AG04450 (cell line): ENCODE measurements at regions not wholly inside any gene's neighbourhood (a gene's known extent, or its start where the extent isn't known, plus 50 kb on each side); places are given as distances from the start of the nearest gene placed in this dataset.

Experiments
- CTCF ChIA-PET: fragments of 300-600, 350-600 bp; formaldehyde crosslinking; extraction: SDS; loops from one replicate; lab custom pipeline; 2022; ENCODE audit warnings: antibody characterized with exemption, inconsistent platforms; lab: Charles Lee
- POLR2A ChIA-PET: fragments of 350-600 bp; formaldehyde crosslinking; extraction: SDS; loops from one replicate; lab custom pipeline; 2021; ENCODE audit warnings: antibody characterized with exemption, inconsistent platforms; lab: Yijun Ruan, JAX
- DNase-seq: peaks from one replicate; pipeline ENCODE4 v3.0.0-alpha.2; 2011; ENCODE audit warnings: low read depth, low spot score
- H3K27ac ChIP-seq: one replicate; pipeline ENCODE4 v1.5.1; 2012; ENCODE audit warnings: low read depth, low read length, control low read depth
- H3K27me3 ChIP-seq: one replicate; pipeline ENCODE4 v1.6.0; 2012; ENCODE audit warnings: low read length; ENCODE audit not compliant: control insufficient read depth, insufficient read depth
- H3K4me3 ChIP-seq: 2 replicates; pipeline ENCODE4 v1.5.1; 2011; ENCODE audit warnings: mild to moderate bottlenecking, low read depth, low read length, control low read depth
- H3K9me3 ChIP-seq: 2 replicates; pipeline ENCODE4 v1.5.1; 2012; ENCODE audit warnings: low read length; ENCODE audit not compliant: control insufficient read depth, insufficient read depth
- TF ChIP-seq, protein P1 (sequence below): IDR thresholded peaks from 2 replicates; pipeline ENCODE4 v1.5.1; 2011; ENCODE audit warnings: low read depth, low read length, control low read depth, inconsistent platforms

DNA sequence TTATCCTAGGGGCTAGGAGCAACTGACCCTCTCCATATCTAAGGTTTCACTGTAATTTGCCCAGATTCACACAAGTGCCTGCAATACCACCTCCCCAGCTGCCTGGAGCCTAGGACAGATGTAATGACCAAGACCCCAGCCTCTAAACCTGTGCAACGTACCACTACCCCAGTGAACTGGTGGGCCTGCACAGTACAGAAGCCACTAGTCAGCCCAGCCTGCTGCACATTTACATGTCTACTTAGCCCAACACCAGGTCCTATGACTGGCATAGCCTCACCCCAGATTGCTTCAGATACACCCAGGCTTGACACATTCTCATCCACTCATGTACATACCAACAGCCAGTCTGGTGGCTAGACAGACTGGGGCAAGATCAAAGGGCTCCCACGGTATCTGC, 1336.6 kb downstream of the BRINP3 start:
- H3K9me3 ChIP-seq = no peaks in the 10 kb centered on the region; the same call in 1 of the 2 replicates
- no peak for DNase-seq
- CTCF ChIA-PET = no interaction called here
- POLR2A ChIA-PET = no interaction called here
- H3K4me3 ChIP-seq = no peak overlapping the region
- no peaks in the 10 kb centered on the region for H3K27me3 ChIP-seq
- no peak overlapping the region for H3K27ac ChIP-seq
- TF ChIP-seq, protein P1, sequence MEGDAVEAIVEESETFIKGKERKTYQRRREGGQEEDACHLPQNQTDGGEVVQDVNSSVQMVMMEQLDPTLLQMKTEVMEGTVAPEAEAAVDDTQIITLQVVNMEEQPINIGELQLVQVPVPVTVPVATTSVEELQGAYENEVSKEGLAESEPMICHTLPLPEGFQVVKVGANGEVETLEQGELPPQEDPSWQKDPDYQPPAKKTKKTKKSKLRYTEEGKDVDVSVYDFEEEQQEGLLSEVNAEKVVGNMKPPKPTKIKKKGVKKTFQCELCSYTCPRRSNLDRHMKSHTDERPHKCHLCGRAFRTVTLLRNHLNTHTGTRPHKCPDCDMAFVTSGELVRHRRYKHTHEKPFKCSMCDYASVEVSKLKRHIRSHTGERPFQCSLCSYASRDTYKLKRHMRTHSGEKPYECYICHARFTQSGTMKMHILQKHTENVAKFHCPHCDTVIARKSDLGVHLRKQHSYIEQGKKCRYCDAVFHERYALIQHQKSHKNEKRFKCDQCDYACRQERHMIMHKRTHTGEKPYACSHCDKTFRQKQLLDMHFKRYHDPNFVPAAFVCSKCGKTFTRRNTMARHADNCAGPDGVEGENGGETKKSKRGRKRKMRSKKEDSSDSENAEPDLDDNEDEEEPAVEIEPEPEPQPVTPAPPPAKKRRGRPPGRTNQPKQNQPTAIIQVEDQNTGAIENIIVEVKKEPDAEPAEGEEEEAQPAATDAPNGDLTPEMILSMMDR = no peak

DNA sequence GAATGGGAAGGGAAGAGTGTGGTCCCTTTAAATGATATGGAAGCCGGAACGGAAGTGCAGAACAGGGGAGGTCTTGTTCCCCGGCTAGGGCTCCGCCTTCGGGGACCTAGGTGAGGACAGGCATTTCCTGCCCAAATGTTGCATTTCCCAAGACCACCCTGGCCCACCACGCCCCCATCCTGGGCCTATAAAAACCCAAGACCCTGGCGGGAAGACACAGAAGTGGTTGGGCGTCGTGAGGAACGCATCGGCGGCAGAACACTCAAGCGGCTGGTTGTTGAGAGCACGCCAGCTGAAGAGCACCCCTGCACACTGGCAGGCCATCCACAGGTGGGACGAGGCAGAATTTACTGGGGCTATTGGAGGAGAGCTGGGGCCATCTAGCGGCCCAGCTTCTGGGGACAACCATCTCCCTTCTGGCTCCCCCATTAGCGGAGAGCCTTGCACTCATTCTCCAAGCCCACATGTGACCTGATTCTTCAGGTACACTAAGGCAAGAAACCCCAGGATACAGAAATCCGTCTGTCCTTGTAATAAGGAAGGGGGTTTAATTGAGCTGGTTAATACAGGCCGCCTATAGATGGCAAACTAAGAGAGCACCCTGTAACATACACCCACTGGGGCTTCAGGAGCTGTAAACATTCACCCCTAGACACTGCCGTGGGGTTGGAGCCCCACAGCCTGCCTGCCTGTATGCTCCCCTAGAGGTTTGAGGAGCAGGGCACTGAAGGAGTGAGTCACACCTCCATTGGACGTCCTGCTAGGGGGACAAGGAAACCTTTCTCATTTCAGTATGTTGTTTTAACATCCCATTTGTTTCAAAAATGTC, 1327.9 kb downstream of the BRINP3 start:
- ChIA-PET POLR2A (no interaction called here), CTCF (no interaction called here)
- no peaks in the 10 kb centered on the region for H3K9me3 ChIP-seq
- H3K27ac ChIP-seq = no peak overlapping the region
- TF ChIP-seq, protein P1 = no peak
- DNase-seq = no peak
- H3K27me3 ChIP-seq = no peaks in the 10 kb centered on the region
- no peak overlapping the region for H3K4me3 ChIP-seq

DNA sequence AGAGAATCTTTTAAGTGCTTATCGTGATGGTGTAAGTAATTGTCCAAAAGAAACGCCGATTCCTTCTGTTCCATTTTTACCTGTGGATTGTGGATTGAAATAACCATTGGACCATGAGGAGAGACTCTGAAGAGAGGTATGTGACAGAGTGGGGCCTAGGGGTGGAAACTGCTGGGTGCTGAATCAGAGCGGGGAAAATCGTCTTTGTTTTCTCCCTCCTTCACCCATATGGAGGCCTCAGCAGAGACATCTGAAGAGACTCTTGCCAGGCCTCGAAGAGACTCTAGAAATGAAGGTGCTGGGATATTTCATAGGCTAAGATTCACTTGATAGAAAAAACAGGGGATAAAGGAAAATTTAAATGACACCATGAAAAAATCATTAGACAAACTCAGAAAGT, 1327.0 kb downstream of the BRINP3 start:
- H3K9me3 ChIP-seq = no peaks in the 10 kb centered on the region
- DNase-seq = no peak
- CTCF ChIA-PET = no interaction called here
- no peak overlapping the region for H3K4me3 ChIP-seq
- POLR2A ChIA-PET = no interaction called here
- no peaks in the 10 kb centered on the region for H3K27me3 ChIP-seq
- TF ChIP-seq, protein P1 = no peak
- H3K27ac ChIP-seq = no peak overlapping the region

DNA sequence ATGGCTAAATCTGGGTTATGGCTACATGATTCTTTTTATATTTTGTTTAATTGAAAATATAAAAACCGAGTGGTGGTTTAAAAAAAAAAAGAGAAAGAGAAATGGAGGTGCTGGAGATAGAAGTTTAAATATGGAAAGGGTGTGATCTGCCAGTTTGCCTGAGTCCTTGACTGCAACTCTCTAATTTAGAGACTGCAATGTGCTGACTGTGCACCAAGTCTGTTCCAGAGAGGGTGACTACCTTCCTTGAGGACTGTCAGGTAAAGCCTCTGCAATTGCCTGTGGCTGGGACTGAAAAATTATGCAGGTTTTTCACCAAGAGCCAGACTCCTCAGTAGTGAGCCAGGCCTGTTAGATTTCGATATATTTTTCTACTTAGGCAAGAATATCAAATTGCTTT, 1326.3 kb downstream of the BRINP3 start:
- ChIA-PET POLR2A (no interaction called here), CTCF (no interaction called here)
- Histone ChIP-seq H3K27ac (no peak overlapping the region), H3K9me3 (no peaks in the 10 kb centered on the region), H3K27me3 (no peaks in the 10 kb centered on the region), H3K4me3 (no peak overlapping the region)
- TF ChIP-seq, protein P1 = no peak
- DNase-seq = no peak

DNA sequence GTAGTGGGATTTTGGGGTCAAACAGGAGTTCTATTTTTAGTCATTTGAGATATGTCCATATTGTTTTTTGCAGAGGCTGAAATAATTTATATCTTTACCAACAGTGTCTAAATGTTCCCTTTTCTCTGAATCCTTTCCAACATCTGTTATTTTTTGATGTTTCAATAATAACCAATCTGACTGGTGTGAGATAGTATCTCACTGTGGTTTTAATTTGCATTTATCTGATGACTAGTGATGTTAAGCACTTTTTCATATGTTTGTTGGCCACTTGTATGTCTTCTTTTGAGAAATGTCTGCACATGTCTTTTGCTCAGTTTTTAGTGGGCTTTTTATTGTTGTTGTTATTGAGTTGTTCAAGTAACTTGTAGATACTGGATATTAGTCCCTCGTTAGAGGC, 1325.0 kb downstream of the BRINP3 start:
- H3K27ac ChIP-seq = no peak overlapping the region
- CTCF ChIA-PET = no interaction called here
- H3K4me3 ChIP-seq = no peak overlapping the region
- TF ChIP-seq, protein P1 = no peak
- POLR2A ChIA-PET = no interaction called here
- H3K9me3 ChIP-seq = no peaks in the 10 kb centered on the region
- no peak for DNase-seq
- H3K27me3 ChIP-seq = no peaks in the 10 kb centered on the region
